ENCODE measurements at regions not wholly inside any gene's neighbourhood (a gene's known extent, or its start where the extent isn't known, plus 50 kb on each side); places are given as distances from the start of the nearest gene placed in this dataset.

DNA sequence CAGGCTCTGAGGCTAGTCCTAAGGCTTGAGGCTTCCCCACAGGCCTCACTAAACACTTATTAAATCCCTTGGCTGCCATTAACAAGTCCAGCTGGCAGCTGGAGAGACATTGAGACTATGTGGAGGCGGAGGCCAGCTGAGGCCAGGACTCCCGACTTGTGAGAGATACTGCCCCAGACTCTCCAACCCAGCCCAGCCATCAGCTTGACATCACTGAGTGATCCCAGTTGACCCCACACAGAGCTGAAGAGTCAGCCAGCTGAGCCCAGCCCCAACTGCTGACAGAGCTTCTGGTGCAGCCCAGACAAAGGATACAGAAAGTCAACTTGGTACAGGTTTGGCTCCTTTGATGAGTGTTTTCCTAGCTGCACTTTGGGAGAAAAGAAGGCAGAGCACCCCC is 343.1 kb downstream of the C16orf95 start:
- DNase-seq (ENCODE audit: low spot score), result no peak
- ChIA-PET CTCF (no interaction called here), POLR2A (no interaction called here)
- H3K4me3 Mint-ChIP-seq, result no peak overlapping the region
- H3K27ac Mint-ChIP-seq, result no peak overlapping the region
- H3K36me3 Mint-ChIP-seq, result no peaks in the 10 kb centered on the region
- no peaks in the 10 kb centered on the region for H3K4me1 Mint-ChIP-seq
- H3K9me3 Mint-ChIP-seq, result peaks cover 34% of the 10 kb centered on the region
- H3K27me3 Mint-ChIP-seq (ENCODE audit: low read depth), result peaks cover 14% of the 10 kb centered on the region
- TF ChIP-seq ZNF232 (CRISPR knock-in tag; IDR thresholded peaks at IDR 0.05), result no peak
- no peak for TF ChIP-seq OVOL2 (CRISPR knock-in tag; IDR thresholded peaks at IDR 0.05; ENCODE audit: borderline replicate concordance)
- TF ChIP-seq, protein P1, sequence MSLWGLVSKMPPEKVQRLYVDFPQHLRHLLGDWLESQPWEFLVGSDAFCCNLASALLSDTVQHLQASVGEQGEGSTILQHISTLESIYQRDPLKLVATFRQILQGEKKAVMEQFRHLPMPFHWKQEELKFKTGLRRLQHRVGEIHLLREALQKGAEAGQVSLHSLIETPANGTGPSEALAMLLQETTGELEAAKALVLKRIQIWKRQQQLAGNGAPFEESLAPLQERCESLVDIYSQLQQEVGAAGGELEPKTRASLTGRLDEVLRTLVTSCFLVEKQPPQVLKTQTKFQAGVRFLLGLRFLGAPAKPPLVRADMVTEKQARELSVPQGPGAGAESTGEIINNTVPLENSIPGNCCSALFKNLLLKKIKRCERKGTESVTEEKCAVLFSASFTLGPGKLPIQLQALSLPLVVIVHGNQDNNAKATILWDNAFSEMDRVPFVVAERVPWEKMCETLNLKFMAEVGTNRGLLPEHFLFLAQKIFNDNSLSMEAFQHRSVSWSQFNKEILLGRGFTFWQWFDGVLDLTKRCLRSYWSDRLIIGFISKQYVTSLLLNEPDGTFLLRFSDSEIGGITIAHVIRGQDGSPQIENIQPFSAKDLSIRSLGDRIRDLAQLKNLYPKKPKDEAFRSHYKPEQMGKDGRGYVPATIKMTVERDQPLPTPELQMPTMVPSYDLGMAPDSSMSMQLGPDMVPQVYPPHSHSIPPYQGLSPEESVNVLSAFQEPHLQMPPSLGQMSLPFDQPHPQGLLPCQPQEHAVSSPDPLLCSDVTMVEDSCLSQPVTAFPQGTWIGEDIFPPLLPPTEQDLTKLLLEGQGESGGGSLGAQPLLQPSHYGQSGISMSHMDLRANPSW (CRISPR knock-in tag; conservative IDR thresholded peaks at IDR 0.05; ENCODE audit: low read depth), result no peak
- TF ChIP-seq NFATC4 (CRISPR knock-in tag; IDR thresholded peaks at IDR 0.05), result no peak
- TF ChIP-seq, protein P2, sequence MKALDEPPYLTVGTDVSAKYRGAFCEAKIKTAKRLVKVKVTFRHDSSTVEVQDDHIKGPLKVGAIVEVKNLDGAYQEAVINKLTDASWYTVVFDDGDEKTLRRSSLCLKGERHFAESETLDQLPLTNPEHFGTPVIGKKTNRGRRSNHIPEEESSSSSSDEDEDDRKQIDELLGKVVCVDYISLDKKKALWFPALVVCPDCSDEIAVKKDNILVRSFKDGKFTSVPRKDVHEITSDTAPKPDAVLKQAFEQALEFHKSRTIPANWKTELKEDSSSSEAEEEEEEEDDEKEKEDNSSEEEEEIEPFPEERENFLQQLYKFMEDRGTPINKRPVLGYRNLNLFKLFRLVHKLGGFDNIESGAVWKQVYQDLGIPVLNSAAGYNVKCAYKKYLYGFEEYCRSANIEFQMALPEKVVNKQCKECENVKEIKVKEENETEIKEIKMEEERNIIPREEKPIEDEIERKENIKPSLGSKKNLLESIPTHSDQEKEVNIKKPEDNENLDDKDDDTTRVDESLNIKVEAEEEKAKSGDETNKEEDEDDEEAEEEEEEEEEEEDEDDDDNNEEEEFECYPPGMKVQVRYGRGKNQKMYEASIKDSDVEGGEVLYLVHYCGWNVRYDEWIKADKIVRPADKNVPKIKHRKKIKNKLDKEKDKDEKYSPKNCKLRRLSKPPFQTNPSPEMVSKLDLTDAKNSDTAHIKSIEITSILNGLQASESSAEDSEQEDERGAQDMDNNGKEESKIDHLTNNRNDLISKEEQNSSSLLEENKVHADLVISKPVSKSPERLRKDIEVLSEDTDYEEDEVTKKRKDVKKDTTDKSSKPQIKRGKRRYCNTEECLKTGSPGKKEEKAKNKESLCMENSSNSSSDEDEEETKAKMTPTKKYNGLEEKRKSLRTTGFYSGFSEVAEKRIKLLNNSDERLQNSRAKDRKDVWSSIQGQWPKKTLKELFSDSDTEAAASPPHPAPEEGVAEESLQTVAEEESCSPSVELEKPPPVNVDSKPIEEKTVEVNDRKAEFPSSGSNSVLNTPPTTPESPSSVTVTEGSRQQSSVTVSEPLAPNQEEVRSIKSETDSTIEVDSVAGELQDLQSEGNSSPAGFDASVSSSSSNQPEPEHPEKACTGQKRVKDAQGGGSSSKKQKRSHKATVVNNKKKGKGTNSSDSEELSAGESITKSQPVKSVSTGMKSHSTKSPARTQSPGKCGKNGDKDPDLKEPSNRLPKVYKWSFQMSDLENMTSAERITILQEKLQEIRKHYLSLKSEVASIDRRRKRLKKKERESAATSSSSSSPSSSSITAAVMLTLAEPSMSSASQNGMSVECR (CRISPR knock-in tag; IDR thresholded peaks at IDR 0.05; ENCODE audit: borderline replicate concordance), result no peak
- TF ChIP-seq ZNF317 (CRISPR knock-in tag; IDR thresholded peaks at IDR 0.05; ENCODE audit: borderline replicate concordance, low read depth), result no peak
- TF ChIP-seq FOXK1 (CRISPR knock-in tag; IDR thresholded peaks at IDR 0.05), result no peak
- TF ChIP-seq EMX1 (CRISPR knock-in tag; IDR thresholded peaks at IDR 0.05), result no peak
- no peak for TF ChIP-seq ZNF219 (CRISPR knock-in tag; IDR thresholded peaks at IDR 0.05; ENCODE audit: borderline replicate concordance)
- ATAC-seq, result no peak

DNA sequence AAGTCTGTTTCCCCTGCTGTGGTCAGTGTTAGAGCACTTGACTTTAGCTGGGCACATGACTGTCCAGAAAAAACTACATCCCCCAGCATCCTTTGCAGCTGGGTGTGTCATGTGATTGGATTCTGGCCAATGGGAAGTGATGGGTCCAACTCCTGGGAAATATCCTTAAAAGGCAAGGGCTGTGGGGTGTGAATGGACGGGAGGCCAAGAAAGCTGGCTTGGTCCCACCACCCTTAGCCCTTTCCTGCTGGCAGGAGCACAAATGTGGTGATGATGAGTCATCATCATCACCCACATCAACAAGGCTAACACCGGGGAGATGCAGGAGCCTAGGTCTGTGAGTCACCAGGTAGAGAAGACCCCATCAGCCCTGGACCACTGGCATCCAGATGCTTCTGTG is 341.7 kb downstream of the C16orf95 start:
- Mint-ChIP-seq H3K9me3 (peaks cover 28% of the 10 kb centered on the region), H3K4me3 (no peak overlapping the region), H3K27ac (0 out of 2 replicates have a peak overlapping the region, but pooled peaks have one; percentile 47), H3K27me3 (ENCODE audit: low read depth) (peaks cover 14% of the 10 kb centered on the region), H3K36me3 (no peaks in the 10 kb centered on the region), H3K4me1 (no peaks in the 10 kb centered on the region)
- ChIA-PET POLR2A (no interaction called here), CTCF (interaction anchor here (1.1 kb wide), 2 partner anchors 11 to 72 kb away, joined by 3 to 7 read pairs; no protein-coding TSS in a partner anchor)
- DNase-seq (ENCODE audit: low spot score) (peak; percentile 60), ATAC-seq (peak; percentile 93)
- TF ChIP-seq, protein P3, sequence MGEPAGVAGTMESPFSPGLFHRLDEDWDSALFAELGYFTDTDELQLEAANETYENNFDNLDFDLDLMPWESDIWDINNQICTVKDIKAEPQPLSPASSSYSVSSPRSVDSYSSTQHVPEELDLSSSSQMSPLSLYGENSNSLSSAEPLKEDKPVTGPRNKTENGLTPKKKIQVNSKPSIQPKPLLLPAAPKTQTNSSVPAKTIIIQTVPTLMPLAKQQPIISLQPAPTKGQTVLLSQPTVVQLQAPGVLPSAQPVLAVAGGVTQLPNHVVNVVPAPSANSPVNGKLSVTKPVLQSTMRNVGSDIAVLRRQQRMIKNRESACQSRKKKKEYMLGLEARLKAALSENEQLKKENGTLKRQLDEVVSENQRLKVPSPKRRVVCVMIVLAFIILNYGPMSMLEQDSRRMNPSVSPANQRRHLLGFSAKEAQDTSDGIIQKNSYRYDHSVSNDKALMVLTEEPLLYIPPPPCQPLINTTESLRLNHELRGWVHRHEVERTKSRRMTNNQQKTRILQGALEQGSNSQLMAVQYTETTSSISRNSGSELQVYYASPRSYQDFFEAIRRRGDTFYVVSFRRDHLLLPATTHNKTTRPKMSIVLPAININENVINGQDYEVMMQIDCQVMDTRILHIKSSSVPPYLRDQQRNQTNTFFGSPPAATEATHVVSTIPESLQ (CRISPR knock-in tag; IDR thresholded peaks at IDR 0.05), result no peak
- TF ChIP-seq, protein P4, sequence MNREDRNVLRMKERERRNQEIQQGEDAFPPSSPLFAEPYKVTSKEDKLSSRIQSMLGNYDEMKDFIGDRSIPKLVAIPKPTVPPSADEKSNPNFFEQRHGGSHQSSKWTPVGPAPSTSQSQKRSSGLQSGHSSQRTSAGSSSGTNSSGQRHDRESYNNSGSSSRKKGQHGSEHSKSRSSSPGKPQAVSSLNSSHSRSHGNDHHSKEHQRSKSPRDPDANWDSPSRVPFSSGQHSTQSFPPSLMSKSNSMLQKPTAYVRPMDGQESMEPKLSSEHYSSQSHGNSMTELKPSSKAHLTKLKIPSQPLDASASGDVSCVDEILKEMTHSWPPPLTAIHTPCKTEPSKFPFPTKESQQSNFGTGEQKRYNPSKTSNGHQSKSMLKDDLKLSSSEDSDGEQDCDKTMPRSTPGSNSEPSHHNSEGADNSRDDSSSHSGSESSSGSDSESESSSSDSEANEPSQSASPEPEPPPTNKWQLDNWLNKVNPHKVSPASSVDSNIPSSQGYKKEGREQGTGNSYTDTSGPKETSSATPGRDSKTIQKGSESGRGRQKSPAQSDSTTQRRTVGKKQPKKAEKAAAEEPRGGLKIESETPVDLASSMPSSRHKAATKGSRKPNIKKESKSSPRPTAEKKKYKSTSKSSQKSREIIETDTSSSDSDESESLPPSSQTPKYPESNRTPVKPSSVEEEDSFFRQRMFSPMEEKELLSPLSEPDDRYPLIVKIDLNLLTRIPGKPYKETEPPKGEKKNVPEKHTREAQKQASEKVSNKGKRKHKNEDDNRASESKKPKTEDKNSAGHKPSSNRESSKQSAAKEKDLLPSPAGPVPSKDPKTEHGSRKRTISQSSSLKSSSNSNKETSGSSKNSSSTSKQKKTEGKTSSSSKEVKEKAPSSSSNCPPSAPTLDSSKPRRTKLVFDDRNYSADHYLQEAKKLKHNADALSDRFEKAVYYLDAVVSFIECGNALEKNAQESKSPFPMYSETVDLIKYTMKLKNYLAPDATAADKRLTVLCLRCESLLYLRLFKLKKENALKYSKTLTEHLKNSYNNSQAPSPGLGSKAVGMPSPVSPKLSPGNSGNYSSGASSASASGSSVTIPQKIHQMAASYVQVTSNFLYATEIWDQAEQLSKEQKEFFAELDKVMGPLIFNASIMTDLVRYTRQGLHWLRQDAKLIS (CRISPR knock-in tag; IDR thresholded peaks at IDR 0.05; ENCODE audit: borderline replicate concordance), result no peak
- TF ChIP-seq, protein P5, sequence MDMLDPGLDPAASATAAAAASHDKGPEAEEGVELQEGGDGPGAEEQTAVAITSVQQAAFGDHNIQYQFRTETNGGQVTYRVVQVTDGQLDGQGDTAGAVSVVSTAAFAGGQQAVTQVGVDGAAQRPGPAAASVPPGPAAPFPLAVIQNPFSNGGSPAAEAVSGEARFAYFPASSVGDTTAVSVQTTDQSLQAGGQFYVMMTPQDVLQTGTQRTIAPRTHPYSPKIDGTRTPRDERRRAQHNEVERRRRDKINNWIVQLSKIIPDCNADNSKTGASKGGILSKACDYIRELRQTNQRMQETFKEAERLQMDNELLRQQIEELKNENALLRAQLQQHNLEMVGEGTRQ (CRISPR knock-in tag; IDR thresholded peaks at IDR 0.05), result peak; percentile 96
- no peak for TF ChIP-seq MYBL2 (CRISPR knock-in tag; IDR thresholded peaks at IDR 0.05)
- TF ChIP-seq, protein P6, sequence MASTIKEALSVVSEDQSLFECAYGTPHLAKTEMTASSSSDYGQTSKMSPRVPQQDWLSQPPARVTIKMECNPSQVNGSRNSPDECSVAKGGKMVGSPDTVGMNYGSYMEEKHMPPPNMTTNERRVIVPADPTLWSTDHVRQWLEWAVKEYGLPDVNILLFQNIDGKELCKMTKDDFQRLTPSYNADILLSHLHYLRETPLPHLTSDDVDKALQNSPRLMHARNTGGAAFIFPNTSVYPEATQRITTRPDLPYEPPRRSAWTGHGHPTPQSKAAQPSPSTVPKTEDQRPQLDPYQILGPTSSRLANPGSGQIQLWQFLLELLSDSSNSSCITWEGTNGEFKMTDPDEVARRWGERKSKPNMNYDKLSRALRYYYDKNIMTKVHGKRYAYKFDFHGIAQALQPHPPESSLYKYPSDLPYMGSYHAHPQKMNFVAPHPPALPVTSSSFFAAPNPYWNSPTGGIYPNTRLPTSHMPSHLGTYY (CRISPR knock-in tag; IDR thresholded peaks at IDR 0.05), result no peak
- TF ChIP-seq, protein P1 (CRISPR knock-in tag; conservative IDR thresholded peaks at IDR 0.05; ENCODE audit: low read depth), result no peak
- TF ChIP-seq, protein P7, sequence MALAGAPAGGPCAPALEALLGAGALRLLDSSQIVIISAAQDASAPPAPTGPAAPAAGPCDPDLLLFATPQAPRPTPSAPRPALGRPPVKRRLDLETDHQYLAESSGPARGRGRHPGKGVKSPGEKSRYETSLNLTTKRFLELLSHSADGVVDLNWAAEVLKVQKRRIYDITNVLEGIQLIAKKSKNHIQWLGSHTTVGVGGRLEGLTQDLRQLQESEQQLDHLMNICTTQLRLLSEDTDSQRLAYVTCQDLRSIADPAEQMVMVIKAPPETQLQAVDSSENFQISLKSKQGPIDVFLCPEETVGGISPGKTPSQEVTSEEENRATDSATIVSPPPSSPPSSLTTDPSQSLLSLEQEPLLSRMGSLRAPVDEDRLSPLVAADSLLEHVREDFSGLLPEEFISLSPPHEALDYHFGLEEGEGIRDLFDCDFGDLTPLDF (CRISPR knock-in tag; IDR thresholded peaks at IDR 0.05), result no peak
